OCI-LY7 (cell line): ENCODE measurements at regions not wholly inside any gene's neighbourhood (a gene's known extent, or its start where the extent isn't known, plus 50 kb on each side); places are given as distances from the start of the nearest gene placed in this dataset.

Experiments
- BruUV-seq: library from RNA; stranded (reverse); fragments of 400-500 nt; replicated peaks from 2 replicates; lab custom pipeline; 2021; lab: Mats Ljungman, UMichigan
- CTCF ChIA-PET: fragments of 300-600 bp; sonication (Branson Sonifier 250); formaldehyde crosslinking; loops from one replicate; lab custom pipeline; 2022; ENCODE audit warnings: antibody characterized with exemption; ENCODE audit not compliant: unreplicated experiment; lab: Charles Lee
- POLR2A ChIA-PET: fragments of 300-600 bp; sonication (Branson Sonifier 250); formaldehyde crosslinking; loops from one replicate; lab custom pipeline; 2022; ENCODE audit warnings: antibody characterized with exemption; lab: Charles Lee
- DNase-seq: peaks from one replicate; pipeline ENCODE4 v3.0.0-alpha.2; 2015; ENCODE audit warnings: low spot score
- H2AFZ ChIP-seq: fragments of 200-600 bp; sonication (generic), shearing (Covaris generic); 2 replicates; pipeline ENCODE4 v1.6.1; 2014; ENCODE audit warnings: mild to moderate bottlenecking, antibody characterized with exemption, low read length, moderate library complexity
- H3K27ac ChIP-seq: fragments of 200-600 bp; sonication (generic); 2 replicates; pipeline ENCODE4 v1.5.1; 2014; ENCODE audit warnings: mixed run types, low read depth, mild to moderate bottlenecking, moderate library complexity, low read length, inconsistent platforms; ENCODE audit not compliant: poor library complexity, severe bottlenecking
- H3K36me3 ChIP-seq: fragments of 200-600 bp; sonication (generic); 2 replicates; pipeline ENCODE4 v1.6.1; 2014; ENCODE audit warnings: mild to moderate bottlenecking, antibody characterized with exemption, low read length, moderate library complexity, mixed read lengths; ENCODE audit not compliant: insufficient read depth
- H3K4me1 ChIP-seq: fragments of 200-600 bp; sonication (generic); 2 replicates; pipeline ENCODE4 v1.5.1; 2014; ENCODE audit warnings: mild to moderate bottlenecking, low read length; ENCODE audit not compliant: insufficient read depth, poor library complexity, severe bottlenecking
- H3K4me2 ChIP-seq: fragments of 200-600 bp; sonication (generic); 2 replicates; pipeline ENCODE4 v1.6.1; 2014; ENCODE audit warnings: mild to moderate bottlenecking, low read length
- H3K4me3 ChIP-seq: fragments of 200-600 bp; sonication (generic); 2 replicates; pipeline ENCODE4 v1.5.1; 2014; ENCODE audit warnings: mild to moderate bottlenecking, low read depth, low read length; ENCODE audit not compliant: poor library complexity, severe bottlenecking
- H3K79me2 ChIP-seq: fragments of 200-600 bp; sonication (generic); 2 replicates; pipeline ENCODE4 v1.6.1; 2016; ENCODE audit warnings: low read depth, mild to moderate bottlenecking, low read length, moderate library complexity, mixed read lengths; ENCODE audit not compliant: insufficient read depth
- H3K9me2 ChIP-seq: fragments of 200-600 bp; sonication (generic); 2 replicates; pipeline ENCODE4 v1.6.1; 2016; ENCODE audit warnings: mild to moderate bottlenecking, low read length, mixed read lengths; ENCODE audit not compliant: insufficient read depth
- H3K9me3 ChIP-seq: fragments of 200-600 bp; sonication (generic); 2 replicates; pipeline ENCODE4 v1.6.1; 2014; ENCODE audit warnings: mild to moderate bottlenecking, mixed run types, low read length, mixed read lengths
- H4K20me1 ChIP-seq: fragments of 200-600 bp; sonication (generic); 2 replicates; pipeline ENCODE4 v1.6.1; 2014; ENCODE audit warnings: mild to moderate bottlenecking, antibody characterized with exemption, low read length, moderate library complexity, mixed read lengths; ENCODE audit not compliant: insufficient read depth
- EZH2phosphoT487 ChIP-seq: fragments of 200-600 bp; sonication (generic); IDR thresholded peaks from 2 replicates; pipeline ENCODE4 v1.6.1; 2018; ENCODE audit warnings: low read depth, borderline replicate concordance, mild to moderate bottlenecking, mixed run types, antibody characterized with exemption, low read length, moderate library complexity, mixed read lengths
- intact Hi-C: fragments of 100-400 bp; cut with micrococcal nuclease; formaldehyde crosslinking; loops from one replicate; pipeline ENCODE4 v1.10.0; 2022; ENCODE audit not compliant: unreplicated experiment
- TF ChIP-seq, protein P1 (sequence below): fragments of 200-600 bp; sonication (generic); conservative IDR thresholded peaks from 2 replicates; pipeline ENCODE4 v1.5.1; 2014; ENCODE audit warnings: mild to moderate bottlenecking, antibody characterized with exemption, low read length, moderate library complexity, mixed read lengths

DNA sequence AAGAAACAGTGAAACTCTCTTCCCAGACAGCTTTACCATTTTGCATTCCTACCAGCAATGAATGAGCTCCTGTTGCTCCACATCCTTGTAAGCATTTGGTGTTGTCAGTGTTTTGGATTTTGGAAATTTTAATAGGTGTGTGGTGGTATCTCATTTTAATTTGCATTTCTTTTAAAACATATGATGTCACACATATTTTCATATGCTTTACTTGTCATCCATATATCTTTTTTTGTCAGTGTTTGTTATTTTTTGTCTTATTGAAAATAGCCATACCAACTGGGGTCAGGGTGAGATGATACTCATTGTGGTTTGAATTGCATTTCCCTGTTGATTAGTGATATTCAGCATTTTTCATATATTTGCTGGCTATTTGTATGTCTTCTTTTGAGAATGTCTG, 119.5 kb upstream of the FOXA2 start:
- no peak overlapping the region for H3K4me3 ChIP-seq
- H3K9me3 ChIP-seq, result no peaks in the 10 kb centered on the region
- BruUV-seq, result no TSS peak
- no peaks in the 10 kb centered on the region for H3K4me1 ChIP-seq
- no peaks in the 10 kb centered on the region for H3K79me2 ChIP-seq
- no peaks in the 10 kb centered on the region for H3K9me2 ChIP-seq
- DNase-seq, result no peak
- TF ChIP-seq, protein P1, sequence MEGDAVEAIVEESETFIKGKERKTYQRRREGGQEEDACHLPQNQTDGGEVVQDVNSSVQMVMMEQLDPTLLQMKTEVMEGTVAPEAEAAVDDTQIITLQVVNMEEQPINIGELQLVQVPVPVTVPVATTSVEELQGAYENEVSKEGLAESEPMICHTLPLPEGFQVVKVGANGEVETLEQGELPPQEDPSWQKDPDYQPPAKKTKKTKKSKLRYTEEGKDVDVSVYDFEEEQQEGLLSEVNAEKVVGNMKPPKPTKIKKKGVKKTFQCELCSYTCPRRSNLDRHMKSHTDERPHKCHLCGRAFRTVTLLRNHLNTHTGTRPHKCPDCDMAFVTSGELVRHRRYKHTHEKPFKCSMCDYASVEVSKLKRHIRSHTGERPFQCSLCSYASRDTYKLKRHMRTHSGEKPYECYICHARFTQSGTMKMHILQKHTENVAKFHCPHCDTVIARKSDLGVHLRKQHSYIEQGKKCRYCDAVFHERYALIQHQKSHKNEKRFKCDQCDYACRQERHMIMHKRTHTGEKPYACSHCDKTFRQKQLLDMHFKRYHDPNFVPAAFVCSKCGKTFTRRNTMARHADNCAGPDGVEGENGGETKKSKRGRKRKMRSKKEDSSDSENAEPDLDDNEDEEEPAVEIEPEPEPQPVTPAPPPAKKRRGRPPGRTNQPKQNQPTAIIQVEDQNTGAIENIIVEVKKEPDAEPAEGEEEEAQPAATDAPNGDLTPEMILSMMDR, result no peak
- H3K36me3 ChIP-seq, result no peaks in the 10 kb centered on the region
- no peak overlapping the region for H3K27ac ChIP-seq
- no peak overlapping the region for H2AFZ ChIP-seq
- ChIA-PET POLR2A (no interaction called here), CTCF (no interaction called here)
- intact Hi-C loops, result no loop called here
- H3K4me2 ChIP-seq, result no peak overlapping the region
- no peaks in the 10 kb centered on the region for H4K20me1 ChIP-seq

- Histone ChIP-seq H3K36me3 (no peaks in the 10 kb centered on the region), H3K9me3 (no peaks in the 10 kb centered on the region), H4K20me1 (no peaks in the 10 kb centered on the region), H3K79me2 (no peaks in the 10 kb centered on the region), H3K4me1 (no peaks in the 10 kb centered on the region), H3K27ac (no peak overlapping the region), H3K4me2 (no peak overlapping the region), H3K9me2 (no peaks in the 10 kb centered on the region), H2AFZ (no peak overlapping the region), H3K4me3 (no peak overlapping the region)
- BruUV-seq, result no TSS peak
- TF ChIP-seq, protein P1, result no peak
- TF ChIP-seq EZH2phosphoT487, result no peak
- ChIA-PET CTCF (no interaction called here), POLR2A (no interaction called here)
- no peak for DNase-seq
- intact Hi-C loops, result no loop called here
These were observed 127.8 kb upstream of the FOXA2 start for GRCh38 chr20:22711971-22712755.

DNA sequence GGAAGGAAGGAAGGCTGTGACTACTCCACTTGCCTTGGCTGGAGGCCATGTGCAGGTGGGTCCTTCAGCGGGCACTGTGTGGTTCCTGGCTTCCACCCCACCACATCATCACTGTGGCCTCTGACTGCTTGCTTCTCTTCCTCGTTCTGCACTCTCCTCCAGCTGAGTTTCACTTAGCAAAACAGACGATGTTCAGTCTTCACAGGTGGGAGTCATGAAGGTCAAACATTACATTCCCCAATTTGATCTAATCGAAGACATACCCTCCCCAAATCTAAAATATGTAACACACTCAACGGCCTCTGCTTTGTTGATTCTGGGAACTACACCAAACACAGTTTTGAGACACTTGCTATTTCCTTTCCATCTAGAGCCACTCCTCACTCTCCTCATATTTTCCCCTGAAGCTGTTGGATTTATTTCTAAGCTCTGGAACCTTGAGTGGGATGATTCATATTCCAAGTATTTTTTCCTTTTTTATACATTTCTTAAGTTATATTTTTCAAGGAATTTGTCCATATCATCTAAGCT, 132.5 kb upstream of the FOXA2 start:
- Histone ChIP-seq H3K9me2 (no peaks in the 10 kb centered on the region), H2AFZ (no peak overlapping the region), H3K4me1 (no peaks in the 10 kb centered on the region), H3K9me3 (no peaks in the 10 kb centered on the region), H4K20me1 (no peaks in the 10 kb centered on the region), H3K36me3 (no peaks in the 10 kb centered on the region), H3K79me2 (no peaks in the 10 kb centered on the region), H3K27ac (no peak overlapping the region), H3K4me2 (no peak overlapping the region), H3K4me3 (no peak overlapping the region)
- no peak for DNase-seq
- CTCF ChIA-PET, result no interaction called here
- no TSS peak for BruUV-seq
- intact Hi-C loops, result no loop called here
- no peak for TF ChIP-seq EZH2phosphoT487
- TF ChIP-seq, protein P1, result no peak
- POLR2A ChIA-PET, result interaction anchor here (0.7 kb wide), 2 partner anchors 10 to 17 kb away, joined by 3 read pairs; no protein-coding TSS in a partner anchor
